Non-pigmented ciliary epithelial cell (primary cell): ENCODE measurements at regions not wholly inside any gene's neighbourhood (a gene's known extent, or its start where the extent isn't known, plus 50 kb on each side); places are given as distances from the start of the nearest gene placed in this dataset.

Experiments used
- DNase-seq: peaks from one replicate; pipeline ENCODE4 v3.0.0-alpha.2; 2010; ENCODE audit warnings: low read depth

DNA sequence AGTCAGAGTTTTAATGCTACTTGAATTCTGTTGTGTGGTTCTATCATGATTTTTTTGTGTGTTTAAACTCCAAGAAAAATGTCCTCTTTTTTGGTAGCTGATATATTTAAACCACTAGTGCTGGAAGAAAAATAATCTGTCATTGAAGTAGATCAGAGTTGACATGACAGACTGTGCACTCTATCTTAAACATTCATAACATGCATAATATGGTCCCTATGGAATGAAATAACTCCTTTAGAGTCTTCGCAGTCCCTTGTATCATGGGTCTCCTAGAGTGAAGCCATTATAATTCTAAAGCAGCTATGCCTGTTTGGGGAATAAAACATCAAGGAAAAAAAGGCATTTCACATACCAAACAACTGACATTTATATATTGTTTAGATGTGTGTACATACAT is 282.7 kb upstream of the CITED2 start:
- DNase-seq = no peak

DNA sequence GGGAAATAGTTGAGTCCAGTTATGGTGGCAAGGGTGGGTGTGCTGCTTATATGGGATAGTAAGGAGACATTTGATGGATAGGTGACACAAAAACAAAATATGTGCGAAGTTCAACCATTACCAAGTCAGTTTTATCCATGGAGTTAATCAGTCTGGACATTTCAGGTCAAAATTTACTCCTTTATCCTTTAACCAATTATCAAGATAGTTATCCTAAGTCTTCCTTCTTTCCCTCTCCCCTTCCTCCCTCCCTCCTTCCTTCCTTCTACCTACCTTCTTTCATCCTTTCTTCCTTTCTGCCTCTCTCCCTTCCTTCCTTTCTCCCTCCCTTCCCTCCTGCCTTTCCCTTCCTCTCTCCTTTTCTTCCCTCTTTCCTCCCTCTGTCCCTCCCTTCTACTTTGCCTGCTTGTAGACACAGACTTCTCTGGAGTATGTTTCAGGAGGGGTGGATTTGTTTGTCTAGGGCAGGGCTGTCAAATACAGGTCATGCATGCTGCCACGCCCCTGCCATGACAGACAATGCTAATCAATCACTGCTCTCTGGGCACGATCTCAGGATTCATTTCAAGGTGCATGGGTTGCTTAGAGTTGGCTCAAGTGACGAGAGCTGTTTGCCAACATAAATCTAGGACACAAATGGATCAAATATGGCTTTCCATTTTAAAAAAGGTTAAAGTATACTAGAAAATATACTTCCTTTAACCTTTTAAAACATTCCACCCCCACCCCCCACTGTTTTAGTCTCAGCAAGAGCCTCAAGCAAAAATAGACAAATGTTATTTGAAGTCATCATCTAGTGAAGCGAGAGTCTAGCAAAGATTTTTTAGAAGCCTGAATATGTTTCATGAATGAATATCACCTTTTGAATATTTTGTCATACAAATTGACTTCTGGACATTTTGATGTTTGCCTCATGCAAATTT is 281.6 kb upstream of the CITED2 start:
- no peak for DNase-seq

DNA sequence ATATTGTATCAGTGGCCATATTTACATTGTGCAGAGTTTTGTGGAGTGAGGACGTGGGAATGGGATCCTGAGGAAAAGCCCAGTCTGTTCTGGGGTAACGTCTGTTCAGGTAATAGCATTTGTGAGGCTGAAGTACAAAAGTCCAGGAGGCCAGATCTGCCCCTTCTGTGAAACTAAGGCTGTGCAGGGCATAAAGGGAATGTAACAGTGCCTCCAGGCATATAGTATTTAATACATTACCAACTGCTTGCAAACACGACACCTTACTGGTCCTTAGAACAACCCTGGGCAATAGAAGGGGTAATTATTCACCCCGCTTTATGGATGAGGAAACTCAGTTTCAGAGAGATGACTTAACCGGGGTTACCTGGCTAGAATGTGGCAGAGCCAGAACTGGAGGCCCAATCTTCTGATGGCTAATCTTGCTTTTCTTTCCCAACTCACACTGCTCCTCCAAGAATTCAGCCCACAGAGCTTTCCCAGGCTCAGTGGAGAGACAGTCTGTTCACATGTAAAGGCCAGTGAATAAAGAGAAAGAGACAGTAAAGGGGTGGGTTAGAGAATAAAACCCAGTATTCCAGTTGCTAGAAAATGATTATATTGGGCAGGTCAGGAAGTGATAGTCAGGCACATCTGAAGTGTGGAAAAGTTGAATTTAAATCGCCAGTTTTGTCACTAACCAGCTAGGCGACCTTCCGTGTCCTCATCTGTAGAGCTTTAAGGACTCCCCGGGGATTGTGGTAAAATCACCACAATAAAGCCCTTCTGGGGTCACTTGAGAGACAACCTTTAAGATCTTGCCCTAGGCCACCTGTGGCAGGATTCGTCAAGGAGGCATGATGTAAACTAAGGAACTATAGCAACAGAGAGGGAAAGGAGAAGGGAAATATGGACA is 280.7 kb upstream of the CITED2 start:
- no peak for DNase-seq

DNA sequence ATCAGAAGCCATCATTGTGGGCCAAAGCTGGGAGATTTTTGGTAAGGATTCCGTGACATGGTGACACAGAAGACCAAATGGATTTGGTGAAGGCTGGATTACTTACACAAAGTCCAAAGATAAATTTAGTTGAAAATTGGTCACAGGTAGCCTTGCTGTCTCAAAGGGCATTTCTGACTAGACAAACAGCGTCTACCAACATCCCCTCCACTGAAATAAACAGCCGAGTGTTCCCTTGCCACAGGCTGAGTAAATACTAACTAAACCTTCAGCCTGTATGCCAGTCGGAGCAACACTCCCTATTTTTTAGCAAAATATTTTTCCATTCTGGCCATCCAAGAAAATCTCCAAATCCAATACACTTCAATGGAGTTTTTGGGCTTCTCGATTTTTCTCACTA is 279.9 kb upstream of the CITED2 start:
- no peak for DNase-seq

DNA sequence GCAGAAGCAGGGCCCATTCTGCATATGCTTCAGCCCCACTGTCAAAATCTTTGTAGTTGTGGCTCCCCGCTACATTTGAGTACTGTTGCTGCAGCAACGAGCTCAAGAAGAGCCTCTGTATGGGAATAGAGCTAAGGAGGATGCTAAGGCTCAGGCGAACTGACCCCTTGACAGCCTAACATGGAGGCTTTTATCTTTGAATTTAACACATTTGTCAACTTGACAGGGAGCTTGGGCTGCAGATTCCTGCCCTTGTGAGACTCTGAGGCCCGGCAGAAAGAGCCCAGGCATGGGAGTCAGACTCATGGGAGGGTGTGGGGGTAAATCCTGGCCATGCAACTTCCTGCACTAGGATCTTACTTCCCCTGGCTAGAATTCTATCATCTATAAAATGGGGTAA is 278.7 kb upstream of the CITED2 start:
- DNase-seq = no peak

DNA sequence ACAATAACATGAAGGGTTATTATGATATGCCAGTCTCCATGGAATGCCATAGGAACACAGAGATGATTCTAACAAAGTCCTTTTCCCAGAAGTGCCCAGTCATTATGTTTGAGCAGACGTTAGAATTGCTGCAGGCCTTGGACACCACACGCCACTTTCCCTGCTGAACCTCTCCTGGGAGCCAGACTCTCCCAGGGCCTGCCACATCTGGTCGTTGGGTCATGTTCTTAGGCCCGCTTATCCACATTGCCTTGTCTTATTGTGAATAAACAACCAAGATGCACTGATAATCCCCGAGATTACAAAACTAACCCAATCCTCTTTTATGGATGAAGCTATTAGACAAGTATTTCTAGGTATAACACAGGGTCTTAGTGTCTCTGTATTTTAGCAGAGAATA is 276.5 kb upstream of the CITED2 start:
- no peak for DNase-seq

DNA sequence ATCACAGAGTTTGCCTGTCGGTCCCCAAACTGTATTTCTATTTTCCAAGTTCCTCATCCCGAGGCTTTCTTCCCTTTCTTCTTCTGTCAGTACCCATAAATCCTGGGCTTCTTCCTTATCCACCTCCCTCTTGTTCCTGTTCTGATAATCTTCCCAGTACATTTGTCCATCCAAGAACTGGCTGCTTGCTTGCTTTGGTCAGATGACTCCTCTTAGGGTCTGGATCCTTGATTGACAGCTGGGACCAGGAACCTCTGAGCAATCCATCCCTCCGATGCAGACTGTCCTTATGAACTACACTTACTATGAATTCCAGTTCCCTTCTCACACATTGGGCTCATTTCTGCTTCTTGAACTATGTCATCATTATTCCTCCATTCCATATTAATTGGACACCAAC is 275.3 kb upstream of the CITED2 start:
- DNase-seq = no peak

DNA sequence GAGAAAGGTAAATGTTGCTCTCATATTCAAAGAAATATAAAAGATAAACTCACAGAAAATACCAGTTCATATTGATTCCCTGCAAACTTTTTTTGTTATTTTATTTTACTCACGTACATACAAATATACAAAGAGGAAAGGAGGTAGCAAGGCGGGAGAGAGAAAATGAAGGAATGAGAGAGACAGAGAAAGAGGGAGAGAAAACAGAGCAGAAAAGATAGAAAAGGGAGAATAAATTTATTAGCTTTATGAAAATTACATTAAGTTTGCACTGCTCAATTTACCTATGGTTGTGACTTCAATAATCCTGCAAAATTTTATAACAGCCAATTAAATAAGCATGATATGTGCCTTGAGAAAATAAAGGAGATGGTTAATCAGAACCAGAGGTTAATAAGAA is 274.7 kb upstream of the CITED2 start:
- DNase-seq = no peak

DNA sequence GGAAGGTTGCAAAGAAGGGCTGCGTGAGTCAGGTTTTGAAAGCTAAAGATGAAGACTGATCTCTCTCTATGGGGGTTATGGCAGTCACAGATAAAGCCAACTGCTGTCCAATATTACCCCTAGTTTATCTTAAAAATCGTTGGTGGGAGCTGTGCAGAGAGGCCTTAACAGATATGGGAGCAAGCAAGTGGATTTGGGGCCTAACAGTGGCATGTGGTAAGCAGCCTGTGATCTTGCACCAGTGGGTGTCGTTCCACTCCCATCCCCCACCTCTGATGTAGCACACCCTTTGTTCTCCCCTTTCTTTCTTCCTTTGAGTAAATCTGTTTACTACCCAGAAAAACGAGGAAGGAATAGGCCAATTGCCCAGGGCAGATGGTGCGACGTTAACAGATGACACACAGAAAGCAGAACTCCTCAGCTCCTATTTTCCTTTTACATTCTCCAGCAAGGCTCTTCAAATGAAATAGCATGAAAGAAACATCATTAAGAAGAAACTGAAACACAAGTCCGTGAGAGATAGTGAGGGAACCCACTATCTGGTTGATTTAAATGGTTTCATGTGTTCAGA is 274.1 kb upstream of the CITED2 start:
- no peak for DNase-seq

DNA sequence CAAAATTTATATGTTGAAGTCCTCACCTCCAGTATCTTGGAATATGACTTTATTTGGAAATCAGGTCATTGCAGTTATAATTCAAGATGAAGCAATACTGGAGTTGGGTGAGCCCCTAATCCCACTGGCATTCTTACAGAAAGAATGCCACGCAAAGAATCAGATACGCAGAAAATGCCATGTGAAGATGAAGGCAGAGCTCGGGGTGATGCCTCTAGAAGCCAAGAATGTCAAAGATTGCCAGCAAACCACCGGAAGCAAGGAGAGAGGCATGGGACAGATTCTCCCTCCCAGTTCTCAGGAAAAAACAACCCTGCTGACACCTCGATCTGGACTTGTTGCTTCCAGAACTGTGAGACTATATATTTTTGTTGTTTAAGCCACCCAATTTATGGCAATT is 273.4 kb upstream of the CITED2 start:
- no peak for DNase-seq

DNA sequence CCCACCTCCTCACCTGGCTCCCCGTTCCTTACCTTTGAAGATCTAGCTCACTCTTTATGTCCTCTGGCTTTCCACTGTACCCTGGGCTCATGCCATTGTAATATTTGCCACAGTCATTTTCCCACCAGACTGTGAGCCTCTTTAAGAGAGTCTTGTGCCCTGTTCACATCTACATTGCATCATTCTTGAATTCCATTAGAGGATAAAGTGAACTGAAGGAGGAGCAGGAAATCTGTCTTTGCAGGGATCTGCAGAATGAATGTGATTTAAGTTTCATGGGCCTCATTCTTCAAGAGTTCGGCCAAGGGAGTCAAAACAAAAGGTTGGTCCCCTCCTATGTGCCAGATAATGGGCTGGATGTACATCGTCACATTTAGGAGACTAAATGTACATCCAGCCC is 272.6 kb upstream of the CITED2 start:
- no peak for DNase-seq

DNA sequence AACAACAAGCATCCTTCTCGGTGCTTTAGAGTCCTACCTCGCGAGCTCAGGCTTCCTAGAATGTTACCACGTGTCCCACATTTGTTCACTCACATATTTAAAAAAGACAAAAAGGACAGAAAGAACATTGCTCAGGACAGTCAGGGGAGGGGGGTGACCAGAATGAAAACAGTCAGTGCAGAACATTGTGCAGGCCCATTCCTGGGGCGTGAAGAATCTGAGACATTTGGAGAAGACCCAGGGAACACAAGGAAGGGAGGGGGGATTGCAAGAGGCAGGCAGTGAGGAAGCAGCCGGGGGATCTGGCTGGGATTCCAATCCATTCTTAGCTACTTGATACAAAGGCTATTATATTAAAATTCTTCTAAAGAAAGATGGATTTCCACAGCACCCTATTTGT is 270.4 kb upstream of the CITED2 start:
- no peak for DNase-seq

DNA sequence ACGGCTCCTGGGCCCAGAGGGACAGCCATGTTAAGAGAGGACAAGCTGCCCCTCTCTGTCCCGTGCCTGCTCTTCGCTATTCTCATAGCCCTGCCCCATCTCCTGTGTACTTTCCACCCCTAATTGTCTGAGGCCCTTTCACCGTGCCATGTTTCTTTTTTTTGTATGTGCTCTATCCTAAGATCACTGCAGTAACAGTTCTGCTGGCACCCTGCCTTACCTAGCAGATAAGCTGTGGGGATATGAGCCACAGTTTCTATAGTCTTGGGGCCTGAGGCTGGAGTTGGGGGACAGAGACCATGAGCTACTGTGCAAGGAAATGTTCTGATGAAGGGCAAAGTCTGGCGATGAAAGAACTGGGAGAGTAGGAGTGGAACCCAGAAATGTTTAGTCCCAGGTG is 269.5 kb upstream of the CITED2 start:
- DNase-seq = no peak

DNA sequence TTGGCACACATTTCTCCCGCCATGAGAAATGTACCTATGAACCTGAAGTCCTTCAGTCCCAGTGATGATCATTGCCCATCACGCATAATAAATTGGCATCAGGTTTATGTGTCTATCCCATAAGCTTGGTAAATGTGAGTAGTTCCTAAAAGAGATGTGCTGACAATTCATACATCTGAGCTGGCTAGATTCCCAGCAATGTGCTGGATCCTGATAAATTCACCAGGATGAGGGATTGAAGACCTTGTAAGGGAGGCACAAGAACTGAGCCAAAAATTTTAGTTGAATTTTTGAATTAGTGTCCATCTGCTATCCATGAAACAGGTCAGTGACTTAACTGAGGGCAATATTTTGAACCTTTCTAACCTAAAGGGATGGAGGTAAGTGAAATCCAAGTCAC is 267.9 kb upstream of the CITED2 start:
- no peak for DNase-seq

DNA sequence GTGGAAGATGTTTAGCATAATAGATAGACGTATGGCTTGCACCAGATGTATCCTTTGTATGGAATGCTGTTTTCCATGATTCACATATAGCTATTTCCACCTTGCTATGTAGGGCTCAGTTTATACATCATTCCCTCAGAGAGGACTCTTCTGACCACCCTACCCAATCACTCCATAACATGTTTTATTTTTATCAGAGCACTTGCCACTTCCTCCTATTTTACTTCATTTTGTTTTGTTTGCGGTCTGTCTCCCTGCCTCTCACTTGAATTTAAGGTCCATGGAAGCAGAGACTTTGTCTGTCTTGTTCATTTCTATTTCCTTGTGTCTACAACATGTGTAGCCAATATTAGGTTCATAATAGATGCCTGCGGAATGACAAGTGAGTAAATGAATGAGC is 266.9 kb upstream of the CITED2 start:
- no peak for DNase-seq

DNA sequence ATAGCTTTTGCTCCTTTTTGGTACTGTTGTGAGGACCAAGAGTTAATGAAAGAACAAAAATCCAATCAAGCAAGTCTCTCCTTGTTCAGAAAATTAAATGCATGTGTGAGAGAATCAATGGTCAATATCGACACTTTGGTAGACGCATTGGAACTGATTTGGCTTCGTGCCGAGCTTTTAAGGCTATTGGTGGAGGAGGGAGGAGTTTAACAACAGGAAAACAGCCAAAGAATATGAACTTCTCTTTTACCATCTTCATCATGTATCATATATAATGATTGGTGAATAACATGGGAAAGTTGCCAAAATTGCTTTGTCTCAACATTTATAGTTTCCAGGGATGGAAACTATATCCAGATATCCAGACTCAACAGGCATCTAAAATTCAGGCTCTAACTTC is 266.5 kb upstream of the CITED2 start:
- DNase-seq = no peak

DNA sequence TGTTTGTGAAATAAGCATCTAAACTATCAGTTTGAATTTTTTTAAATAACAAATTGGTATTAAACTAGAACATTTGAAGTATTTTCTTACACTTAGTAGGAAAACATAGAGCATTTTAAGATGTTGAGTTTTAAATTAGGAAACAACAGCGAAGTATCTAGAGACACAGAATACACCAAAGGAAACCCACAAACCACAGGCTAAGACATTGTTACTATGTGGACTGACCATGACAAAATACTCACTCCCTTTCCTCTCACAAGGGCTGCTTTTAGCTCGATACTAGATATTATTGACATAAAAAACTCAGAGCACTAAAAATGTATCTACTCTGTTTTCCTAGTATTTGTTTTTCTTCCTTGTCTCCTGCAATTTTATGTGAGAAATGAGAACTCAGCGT is 266.0 kb upstream of the CITED2 start:
- no peak for DNase-seq

DNA sequence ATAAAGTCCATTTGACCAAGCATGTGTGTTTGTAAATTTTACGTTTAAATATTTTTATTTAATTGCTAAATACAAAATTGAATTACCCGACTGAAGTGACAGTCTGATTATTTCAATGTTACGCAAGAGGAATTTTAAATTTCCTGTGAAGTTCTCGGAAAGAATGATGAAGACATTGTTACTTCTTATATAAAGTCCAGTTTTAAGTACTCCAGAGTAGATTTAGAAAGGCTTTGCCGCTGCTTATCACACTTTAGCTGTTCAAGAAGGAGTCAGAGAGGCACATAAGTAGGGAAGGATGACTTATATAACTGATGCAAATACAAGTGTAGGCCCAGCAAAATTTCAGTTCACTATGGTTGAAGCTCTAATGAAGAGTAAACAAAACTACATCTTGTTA is 265.1 kb upstream of the CITED2 start:
- DNase-seq = no peak

DNA sequence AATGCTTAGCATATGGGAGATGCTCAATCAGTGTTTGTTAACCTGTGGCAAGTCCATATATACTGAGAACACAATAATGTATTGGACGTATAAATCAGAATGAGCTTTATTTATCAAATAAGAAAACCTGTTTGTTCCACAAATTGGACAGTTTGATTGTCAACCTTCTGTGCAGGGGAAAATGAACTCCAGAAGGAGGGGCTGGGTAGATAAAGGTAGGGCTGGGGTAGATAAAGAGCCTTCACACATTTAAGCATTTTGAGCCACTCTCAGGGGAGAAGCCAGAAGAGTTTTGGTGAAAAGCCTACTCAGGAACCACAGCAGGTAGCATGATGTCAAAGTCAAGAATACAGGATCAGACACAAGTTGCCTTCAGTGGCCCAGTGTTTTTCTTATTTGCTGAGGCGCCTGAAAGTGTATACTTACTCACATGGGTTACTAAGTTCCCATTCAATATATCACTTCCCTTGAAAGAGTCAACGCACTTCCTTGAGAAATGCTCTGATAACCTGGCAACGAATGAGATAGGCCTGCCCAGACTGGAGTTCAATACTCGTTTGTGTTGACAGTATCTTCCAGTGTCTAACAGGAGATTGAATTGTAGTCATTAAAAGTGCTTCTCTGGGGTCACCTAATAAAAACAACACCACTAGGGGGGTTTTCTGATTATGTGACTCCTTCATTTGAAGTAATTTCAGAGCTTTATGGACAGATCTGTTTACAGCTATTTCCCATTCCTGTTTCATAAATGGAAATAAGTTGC is 263.9 kb upstream of the CITED2 start:
- DNase-seq = no peak

DNA sequence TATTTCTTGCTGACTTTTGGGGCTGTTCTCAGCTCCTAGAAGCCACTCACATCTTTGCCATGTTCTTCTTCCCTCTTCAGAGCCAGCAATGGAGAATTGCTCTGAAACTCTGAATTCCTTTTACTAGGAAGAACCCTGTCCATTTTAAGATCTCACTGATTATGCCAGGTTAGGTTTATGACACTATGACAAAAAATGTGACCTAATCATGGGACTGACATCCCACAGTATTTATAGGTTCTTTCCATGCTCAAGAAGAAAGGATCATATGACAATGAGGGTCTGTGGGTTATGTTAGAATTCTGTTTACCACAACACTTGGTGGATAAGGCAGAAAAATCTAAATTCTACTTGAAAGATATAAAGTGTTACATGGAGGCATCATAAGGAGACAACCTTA is 263.3 kb upstream of the CITED2 start:
- no peak for DNase-seq

DNA sequence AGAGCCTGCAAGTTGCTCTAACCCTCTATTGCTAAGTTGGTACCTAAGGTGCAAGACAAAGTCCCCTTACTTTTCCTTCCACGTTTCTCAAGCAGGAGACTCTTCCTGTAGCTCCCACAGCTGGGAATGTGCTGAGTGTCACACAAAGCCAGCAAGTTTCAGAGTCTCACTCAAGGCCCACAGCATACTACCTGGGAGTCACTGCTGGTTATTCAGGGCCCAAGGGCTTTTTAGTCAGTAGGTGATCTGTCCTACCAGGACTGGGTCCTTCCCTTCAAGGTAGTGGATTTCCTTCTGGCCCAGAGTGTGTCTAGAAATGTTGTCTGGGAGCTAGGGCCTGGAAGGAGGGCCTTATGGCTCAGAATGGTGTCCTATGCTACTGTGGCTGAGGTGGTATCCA is 261.9 kb upstream of the CITED2 start:
- no peak for DNase-seq
